IMR-90 (cell line): ENCODE measurements at regions not wholly inside any gene's neighbourhood (a gene's known extent, or its start where the extent isn't known, plus 50 kb on each side); places are given as distances from the start of the nearest gene placed in this dataset.

ENCODE experiments used
- ATAC-seq: fragments of 200-7000 bp; cut with Tn5 transposase; 2 replicates; pipeline ENCODE4 v1.9.1; 2020; ENCODE audit warnings: low read depth, mild to moderate bottlenecking, moderate library complexity
- BruUV-seq: library from RNA; stranded (reverse); fragments of 400-500 nt; replicated peaks from 2 replicates; lab custom pipeline; 2021; lab: Mats Ljungman, UMichigan
- CTCF ChIA-PET: fragments of 300-600 bp; formaldehyde crosslinking; extraction: SDS; loops from one replicate; lab custom pipeline; 2021; ENCODE audit warnings: antibody characterized with exemption; lab: Yijun Ruan, JAX
- POLR2A ChIA-PET: fragments of 300-600 bp; sonication (Branson Sonifier 250); formaldehyde crosslinking; loops from one replicate; lab custom pipeline; 2022; ENCODE audit warnings: antibody characterized with exemption; ENCODE audit not compliant: unreplicated experiment; lab: Charles Lee
- DNase-seq: peaks from one replicate; pipeline ENCODE4 v3.0.0; 2013
- H2AFZ ChIP-seq: replicated peaks from 2 replicates; pipeline ENCODE3; 2013; ENCODE audit warnings: low read length, mild to moderate bottlenecking; ENCODE audit not compliant: poor library complexity
- H2AK5ac ChIP-seq: 2 replicates; pipeline ENCODE4 v1.6.1; 2013; ENCODE audit warnings: low read depth, low read length, inconsistent platforms
- H2AK9ac ChIP-seq: replicated peaks from 2 replicates; pipeline ENCODE3; 2013; ENCODE audit warnings: mild to moderate bottlenecking, low read depth, low read length, moderate library complexity; ENCODE audit not compliant: poor library complexity
- H2BK120ac ChIP-seq: 2 replicates; pipeline ENCODE4 v1.6.1; 2013; ENCODE audit warnings: low read depth, low read length, inconsistent platforms
- H2BK15ac ChIP-seq: 3 replicates; pipeline ENCODE4 v1.6.1; 2013; ENCODE audit warnings: low read depth, low read length, inconsistent platforms
- H2BK20ac ChIP-seq: 2 replicates; pipeline ENCODE4 v1.6.1; 2013; ENCODE audit warnings: low read depth, mild to moderate bottlenecking, inconsistent platforms, low read length, moderate library complexity
- H2BK5ac ChIP-seq: 2 replicates; pipeline ENCODE4 v1.6.1; 2013; ENCODE audit warnings: mild to moderate bottlenecking, low read depth, low read length, inconsistent platforms; ENCODE audit not compliant: poor library complexity, severe bottlenecking
- H3K14ac ChIP-seq: replicated peaks from 2 replicates; pipeline ENCODE4 v1.6.1; 2013; ENCODE audit warnings: low read depth, low read length, inconsistent platforms
- H3K18ac ChIP-seq: 2 replicates; pipeline ENCODE4 v1.6.1; 2013; ENCODE audit warnings: low read depth, low read length, control low read depth
- H3K23ac ChIP-seq: 2 replicates; pipeline ENCODE4 v1.6.1; 2013; ENCODE audit warnings: low read depth, low read length, inconsistent platforms
- H3K27ac ChIP-seq: 2 replicates; pipeline ENCODE4 v1.5.1; 2013; ENCODE audit warnings: mild to moderate bottlenecking, control low read depth, low read length; ENCODE audit not compliant: insufficient read depth
- H3K27me3 ChIP-seq: 2 replicates; pipeline ENCODE4 v1.6.1; 2013; ENCODE audit warnings: low read length; ENCODE audit not compliant: control insufficient read depth, insufficient read depth
- H3K36me3 ChIP-seq: 2 replicates; pipeline ENCODE4 v1.6.1; 2013; ENCODE audit warnings: low read length, mixed read lengths; ENCODE audit not compliant: control insufficient read depth, insufficient read depth
- H3K4ac ChIP-seq: 2 replicates; pipeline ENCODE4 v1.6.1; 2013; ENCODE audit warnings: low read depth, low read length, inconsistent platforms
- H3K4me1 ChIP-seq: 2 replicates; pipeline ENCODE4 v1.6.1; 2013; ENCODE audit warnings: low read length, mixed read lengths; ENCODE audit not compliant: control insufficient read depth, insufficient read depth
- H3K4me2 ChIP-seq: 2 replicates; pipeline ENCODE4 v1.6.1; 2013; ENCODE audit warnings: low read depth, mild to moderate bottlenecking, control low read depth, low read length, moderate library complexity
- H3K4me3 ChIP-seq: 2 replicates; pipeline ENCODE4 v1.5.1; 2013; ENCODE audit warnings: low read depth, mild to moderate bottlenecking, control low read depth, low read length, moderate library complexity; ENCODE audit not compliant: insufficient read depth
- H3K56ac ChIP-seq: 2 replicates; pipeline ENCODE4 v1.6.1; 2013; ENCODE audit warnings: low read length, inconsistent platforms; ENCODE audit not compliant: insufficient read depth; ENCODE audit errors: extremely low read depth
- H3K79me1 ChIP-seq, 2 experiments: 2 replicates each; pipeline ENCODE4 v1.6.1; 2013; ENCODE audit warnings: low read length in 2 of 2, inconsistent platforms in 1 of 2, low read depth in 1 of 2
- H3K9ac ChIP-seq: 2 replicates; pipeline ENCODE4 v1.6.1; 2013; ENCODE audit warnings: low read depth, low read length, control low read depth
- H3K9me1 ChIP-seq: 2 replicates; pipeline ENCODE4 v1.6.1; 2013; ENCODE audit warnings: low read length, inconsistent platforms; ENCODE audit not compliant: insufficient read depth
- H3K9me3 ChIP-seq: 2 replicates; pipeline ENCODE4 v1.6.1; 2013; ENCODE audit warnings: low read length; ENCODE audit not compliant: control insufficient read depth, insufficient read depth
- H4K20me1 ChIP-seq: 2 replicates; pipeline ENCODE4 v1.6.1; 2013; ENCODE audit warnings: low read length, inconsistent platforms; ENCODE audit not compliant: insufficient read depth
- H4K5ac ChIP-seq: 2 replicates; pipeline ENCODE4 v1.6.1; 2013; ENCODE audit warnings: mild to moderate bottlenecking, low read depth, low read length, control low read depth
- H4K8ac ChIP-seq, 2 experiments: 2 replicates each; pipeline ENCODE4 v1.6.1; 2013; ENCODE audit warnings: low read depth in 2 of 2, low read length in 2 of 2, control low read depth in 1 of 2, inconsistent platforms in 1 of 2
- H4K91ac ChIP-seq: 2 replicates; pipeline ENCODE4 v1.6.1; 2013; ENCODE audit warnings: low read depth, low read length, inconsistent platforms; ENCODE audit not compliant: insufficient read depth
- BHLHE40 ChIP-seq: fragments of 150-350 bp; IDR thresholded peaks from 2 replicates; pipeline ENCODE4 v1.6.1; 2016; ENCODE audit warnings: mild to moderate bottlenecking, low read depth, low read length
- CEBPB ChIP-seq: IDR thresholded peaks from 2 replicates; pipeline ENCODE4 v1.6.1; 2012; ENCODE audit warnings: low read depth, low read length, improper control_type of control experiment
- CHD1 ChIP-seq: IDR thresholded peaks from 2 replicates; pipeline ENCODE4 v1.6.1; 2012; ENCODE audit warnings: low read depth, low read length, improper control_type of control experiment
- FOS ChIP-seq: fragments of 150-350 bp; IDR thresholded peaks from 2 replicates; pipeline ENCODE4 v1.6.1; 2016; ENCODE audit warnings: low read depth, low read length
- MAFK ChIP-seq: IDR thresholded peaks from 2 replicates; pipeline ENCODE4 v1.6.1; 2012; ENCODE audit warnings: low read depth, low read length, improper control_type of control experiment
- MAZ ChIP-seq: IDR thresholded peaks from 2 replicates; pipeline ENCODE4 v1.6.1; 2012; ENCODE audit warnings: low read depth, mild to moderate bottlenecking, low read length, improper control_type of control experiment, moderate library complexity, borderline replicate concordance
- MXI1 ChIP-seq: IDR thresholded peaks from 2 replicates; pipeline ENCODE4 v1.6.1; 2012; ENCODE audit warnings: low read depth, mild to moderate bottlenecking, low read length, moderate library complexity, borderline replicate concordance
- NFE2L2 ChIP-seq: fragments of 150-350 bp; IDR thresholded peaks from 2 replicates; pipeline ENCODE4 v1.6.1; 2016; ENCODE audit warnings: low read depth, mild to moderate bottlenecking, low read length
- POLR2A ChIP-seq: IDR thresholded peaks from 2 replicates; pipeline ENCODE4 v1.6.1; 2012; ENCODE audit warnings: mild to moderate bottlenecking, low read depth, low read length
- RAD21 ChIP-seq: IDR thresholded peaks from 2 replicates; pipeline ENCODE4 v1.6.1; 2012; ENCODE audit warnings: low read length, improper control_type of control experiment
- RCOR1 ChIP-seq: IDR thresholded peaks from 2 replicates; pipeline ENCODE4 v1.6.1; 2012; ENCODE audit warnings: mild to moderate bottlenecking, low read length, improper control_type of control experiment; ENCODE audit not compliant: insufficient replicate concordance
- RFX5 ChIP-seq: IDR thresholded peaks from 2 replicates; pipeline ENCODE4 v1.8.0; 2012; ENCODE audit warnings: low read depth, mild to moderate bottlenecking, low read length, moderate library complexity
- SMC3 ChIP-seq: fragments of 150-350 bp; IDR thresholded peaks from 2 replicates; pipeline ENCODE4 v1.6.1; 2016; ENCODE audit warnings: low read depth, mild to moderate bottlenecking, antibody characterized with exemption, low read length, moderate library complexity
- WGBS, 2 experiments: methylation state at CpG; one replicate each; pipeline versions ENCODE4 v1.1.5 to v1.1.7; 2013; ENCODE audit warnings: missing lambda C conversion rate in 2 of 2; ENCODE audit not compliant: insufficient read length in 1 of 2; ENCODE audit errors: extremely low coverage in 2 of 2; 5-methylcytosine and 5-hydroxymethylcytosine counted together
- dilution Hi-C: fragments of 300-500 bp; cut with HindIII; formaldehyde crosslinking; loops from one replicate; pipeline ENCODE4 v1.14.3; 2018; ENCODE audit warnings: low sequenced_read_pairs; ENCODE audit not compliant: unreplicated experiment
- in situ Hi-C: fragments of 300-500 bp; cut with MboI; formaldehyde crosslinking; loops from 3 replicates; pipeline ENCODE4 v1.14.3; 2019; ENCODE audit warnings: low sequenced_read_pairs, inconsistent platforms, mixed read lengths
- intact Hi-C: fragments of 100-400 bp; cut with micrococcal nuclease; formaldehyde crosslinking; loops from 2 replicates; pipeline ENCODE4 v1.10.0; 2022
- TF ChIP-seq, protein P1 (sequence below): conservative IDR thresholded peaks from 2 replicates; pipeline ENCODE4 v1.5.1; 2012; ENCODE audit warnings: mild to moderate bottlenecking, low read depth, low read length, improper control_type of control experiment
- TF ChIP-seq, protein P2 (sequence below): fragments of 150-350 bp; IDR thresholded peaks from 2 replicates; pipeline ENCODE4 v1.6.1; 2016; ENCODE audit warnings: low read depth, mild to moderate bottlenecking, low read length, moderate library complexity, borderline replicate concordance
- TF ChIP-seq, protein P3 (sequence below): fragments of 150-350 bp; IDR thresholded peaks from 2 replicates; pipeline ENCODE4 v1.6.1; 2017; ENCODE audit warnings: mild to moderate bottlenecking, antibody characterized with exemption, low read length, low read depth

DNA sequence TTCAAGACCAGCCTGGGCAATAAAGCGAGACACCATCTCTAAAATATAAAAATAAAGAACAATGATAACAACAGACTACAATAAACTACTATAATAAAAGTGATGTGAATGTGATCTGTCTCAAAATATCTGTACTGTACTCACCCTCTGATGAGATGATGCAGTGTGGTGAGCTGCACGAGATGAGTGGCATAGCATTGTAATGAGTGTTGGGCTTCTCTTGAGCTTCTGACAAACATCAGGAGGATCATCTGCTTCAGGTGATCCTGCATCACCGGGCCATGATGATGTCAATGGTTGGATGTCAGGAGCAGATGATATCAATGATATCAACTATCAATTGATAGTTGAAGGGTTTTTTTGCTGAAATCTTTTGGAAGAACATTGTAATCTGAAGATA is 52.4 kb upstream of the INCENP start:
- POLR2A ChIA-PET: interaction anchor here (0.6 kb wide), 1 partner anchor 10 kb away, joined by 4 read pairs; no protein-coding TSS in a partner anchor

More for the DNA sequence above, 52.4 kb upstream of the INCENP start:
- CTCF ChIA-PET: interaction anchor here (2.1 kb wide), 1 partner anchor 11 kb away, joined by 8 read pairs; no protein-coding TSS in a partner anchor
- Histone ChIP-seq H4K20me1 (no peaks in the 10 kb centered on the region), H3K79me1 (no peaks in the 10 kb centered on the region), H3K27me3 (peaks cover 6% of the 10 kb centered on the region; the same call in 1 of the 2 replicates), H3K9ac (no peak overlapping the region), H4K91ac (no peak overlapping the region), H3K23ac (no peak overlapping the region), H2AK9ac (no peak overlapping the region), H3K4me2 (no peak overlapping the region), H3K9me3 (peaks cover 3% of the 10 kb centered on the region), H3K4me3 (no peak overlapping the region), H2BK120ac (no peak overlapping the region), H3K36me3 (no peaks in the 10 kb centered on the region), H3K56ac (no peak overlapping the region), H2BK5ac (no peak overlapping the region), H3K27ac (no peak overlapping the region), H3K9me1 (no peaks in the 10 kb centered on the region), H3K4me1 (no peaks in the 10 kb centered on the region), H3K18ac (no peak overlapping the region), H2BK15ac (no peak overlapping the region), H2AK5ac (no peak overlapping the region), H4K5ac (no peak overlapping the region), H3K14ac (no peak overlapping the region), H2BK20ac (no peak overlapping the region), H2AFZ (no peak overlapping the region), H3K4ac (no peak overlapping the region), H4K8ac (no peak overlapping the region)
- in situ Hi-C loops: loop anchor here (10.0 kb wide), 1 partner anchor 117 kb away; the partner anchor contains the start of gene BEST1
- BruUV-seq: no TSS peak
- 100% methylated on average over 1 of the region's 3 CpGs; no CpG with 5 or more reads in 1 of the 2 experiments for WGBS, 2 experiments
- intact Hi-C loops: no loop called here
- DNase-seq (peak; percentile 22), ATAC-seq (no peak)
- dilution Hi-C loops: no loop called here
- TF ChIP-seq, protein P1, sequence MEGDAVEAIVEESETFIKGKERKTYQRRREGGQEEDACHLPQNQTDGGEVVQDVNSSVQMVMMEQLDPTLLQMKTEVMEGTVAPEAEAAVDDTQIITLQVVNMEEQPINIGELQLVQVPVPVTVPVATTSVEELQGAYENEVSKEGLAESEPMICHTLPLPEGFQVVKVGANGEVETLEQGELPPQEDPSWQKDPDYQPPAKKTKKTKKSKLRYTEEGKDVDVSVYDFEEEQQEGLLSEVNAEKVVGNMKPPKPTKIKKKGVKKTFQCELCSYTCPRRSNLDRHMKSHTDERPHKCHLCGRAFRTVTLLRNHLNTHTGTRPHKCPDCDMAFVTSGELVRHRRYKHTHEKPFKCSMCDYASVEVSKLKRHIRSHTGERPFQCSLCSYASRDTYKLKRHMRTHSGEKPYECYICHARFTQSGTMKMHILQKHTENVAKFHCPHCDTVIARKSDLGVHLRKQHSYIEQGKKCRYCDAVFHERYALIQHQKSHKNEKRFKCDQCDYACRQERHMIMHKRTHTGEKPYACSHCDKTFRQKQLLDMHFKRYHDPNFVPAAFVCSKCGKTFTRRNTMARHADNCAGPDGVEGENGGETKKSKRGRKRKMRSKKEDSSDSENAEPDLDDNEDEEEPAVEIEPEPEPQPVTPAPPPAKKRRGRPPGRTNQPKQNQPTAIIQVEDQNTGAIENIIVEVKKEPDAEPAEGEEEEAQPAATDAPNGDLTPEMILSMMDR: no peak
- no peak for TF ChIP-seq MAZ
- TF ChIP-seq SMC3: no peak
- no peak for TF ChIP-seq POLR2A
- TF ChIP-seq, protein P2, sequence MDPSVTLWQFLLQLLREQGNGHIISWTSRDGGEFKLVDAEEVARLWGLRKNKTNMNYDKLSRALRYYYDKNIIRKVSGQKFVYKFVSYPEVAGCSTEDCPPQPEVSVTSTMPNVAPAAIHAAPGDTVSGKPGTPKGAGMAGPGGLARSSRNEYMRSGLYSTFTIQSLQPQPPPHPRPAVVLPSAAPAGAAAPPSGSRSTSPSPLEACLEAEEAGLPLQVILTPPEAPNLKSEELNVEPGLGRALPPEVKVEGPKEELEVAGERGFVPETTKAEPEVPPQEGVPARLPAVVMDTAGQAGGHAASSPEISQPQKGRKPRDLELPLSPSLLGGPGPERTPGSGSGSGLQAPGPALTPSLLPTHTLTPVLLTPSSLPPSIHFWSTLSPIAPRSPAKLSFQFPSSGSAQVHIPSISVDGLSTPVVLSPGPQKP: no peak
- TF ChIP-seq CEBPB: no peak
- no peak for TF ChIP-seq BHLHE40
- no peak for TF ChIP-seq RAD21
- no peak for TF ChIP-seq FOS
- TF ChIP-seq MAFK: no peak
- no peak for TF ChIP-seq NFE2L2
- TF ChIP-seq CHD1: no peak
- TF ChIP-seq, protein P3, sequence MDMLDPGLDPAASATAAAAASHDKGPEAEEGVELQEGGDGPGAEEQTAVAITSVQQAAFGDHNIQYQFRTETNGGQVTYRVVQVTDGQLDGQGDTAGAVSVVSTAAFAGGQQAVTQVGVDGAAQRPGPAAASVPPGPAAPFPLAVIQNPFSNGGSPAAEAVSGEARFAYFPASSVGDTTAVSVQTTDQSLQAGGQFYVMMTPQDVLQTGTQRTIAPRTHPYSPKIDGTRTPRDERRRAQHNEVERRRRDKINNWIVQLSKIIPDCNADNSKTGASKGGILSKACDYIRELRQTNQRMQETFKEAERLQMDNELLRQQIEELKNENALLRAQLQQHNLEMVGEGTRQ: no peak
- no peak for TF ChIP-seq MXI1
- no peak for TF ChIP-seq RFX5
- TF ChIP-seq RCOR1: no peak
